Transverse colon (tissue), 4 donors: ENCODE measurements at regions not wholly inside any gene's neighbourhood (a gene's known extent, or its start where the extent isn't known, plus 50 kb on each side); places are given as distances from the start of the nearest gene placed in this dataset.

ENCODE experiments used
- DNase-seq: peaks from one replicate; pipeline ENCODE4 v3.0.0-alpha.2; 2019
- H3K27ac ChIP-seq, 4 donors: fragments of 200-600 bp; sonication (generic); 2 replicates each; pipeline ENCODE4 v1.5.1; 2016 to 2018; ENCODE audit warnings: inconsistent platforms in 4 of 4
- H3K27me3 ChIP-seq: fragments of 200-600 bp; sonication (generic); 2 replicates; pipeline ENCODE4 v1.5.1; 2017; ENCODE audit warnings: inconsistent platforms
- H3K36me3 ChIP-seq, 4 donors: fragments of 200-600 bp; sonication (generic); 2 replicates each; pipeline ENCODE4 v1.5.1; 2017 to 2019; ENCODE audit warnings: inconsistent platforms in 4 of 4
- H3K4me1 ChIP-seq, 4 donors: fragments of 200-600 bp; sonication (generic); 2 replicates each; pipeline ENCODE4 v1.5.1; 2017 to 2020; ENCODE audit warnings: inconsistent platforms in 4 of 4
- H3K4me3 ChIP-seq, 4 donors: fragments of 200-600 bp; sonication (generic); 1 replicate in 1 of 4; 2 replicates in 3 of 4; pipeline versions ENCODE4 v1.5.1 to v1.6.1; 2017 to 2019; ENCODE audit warnings: inconsistent platforms in 4 of 4
- H3K9me3 ChIP-seq, 2 donors: fragments of 200-600 bp; sonication (generic); 2 replicates each; pipeline ENCODE4 v1.5.1; 2017 to 2019; ENCODE audit warnings: inconsistent platforms in 2 of 2
- EP300 ChIP-seq: sonication (generic); formaldehyde crosslinking; IDR thresholded peaks from one replicate; pipeline ENCODE4 v1.6.1; 2017; ENCODE audit warnings: antibody characterized with exemption, low read depth
- POLR2A ChIP-seq: fragments of 450-650 bp; IDR thresholded peaks from one replicate; pipeline ENCODE4 v1.6.1; 2016; ENCODE audit warnings: antibody characterized with exemption, mild to moderate bottlenecking, moderate library complexity
- POLR2AphosphoS5 ChIP-seq, 3 donors: sonication (generic); formaldehyde crosslinking; IDR thresholded peaks; one replicate each; pipeline ENCODE4 v1.6.1; 2016; ENCODE audit warnings: antibody characterized with exemption in 3 of 3
- WGBS, 2 donors: methylation state at CpG; one replicate each; pipeline ENCODE4 v1.1.5; 2018; ENCODE audit warnings: low coverage in 1 of 2; 5-methylcytosine and 5-hydroxymethylcytosine counted together
- in situ Hi-C, 4 donors: fragments of 200-750 bp; cut with MboI; loops; one replicate each; pipeline versions ENCODE4 v1.15.0 to v1.15.1; 2017; ENCODE audit warnings: low sequenced_read_pairs in 3 of 4, low pct_ligation_motif_present in 1 of 4, low pct_unique_long_range_greater_than_20kb in 1 of 4
- intact Hi-C: fragments of 100-400 bp; cut with DNase I; formaldehyde crosslinking; loops from one replicate; pipeline ENCODE4 v1.15.1; 2023; ENCODE audit warnings: low total_unique reads
- TF ChIP-seq, protein P1 (sequence below), 5 experiments: fragments of 200-600 bp in 3 of 5; fragments of 450-650 bp in 2 of 5; sonication (generic) in 3 of 5; IDR thresholded peaks; 1 replicate in 2 of 5; 2 replicates in 3 of 5; pipeline ENCODE4 v1.5.1; 2016 to 2017; ENCODE audit warnings: antibody characterized with exemption in 5 of 5, inconsistent platforms in 3 of 5, mild to moderate bottlenecking in 2 of 5, moderate library complexity in 1 of 5

DNA sequence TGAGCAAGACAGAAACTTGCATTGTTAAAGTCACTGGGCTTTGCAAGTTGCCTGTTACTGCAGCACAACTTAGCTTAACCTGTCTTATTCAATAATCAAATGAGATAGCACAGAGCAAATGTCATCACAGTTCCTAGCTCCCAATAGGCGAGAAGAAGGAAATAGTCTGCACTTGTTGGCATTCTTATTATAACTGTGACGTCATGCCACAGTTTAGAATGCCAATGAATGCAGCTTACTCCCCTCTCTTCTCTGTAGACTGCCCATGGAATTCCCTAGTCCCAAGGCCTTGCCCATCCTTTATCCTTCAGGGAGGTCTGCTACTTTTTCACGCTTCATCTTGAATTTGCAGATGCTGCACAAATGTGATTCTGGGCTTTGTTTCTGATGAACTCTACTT, 1094.9 kb upstream of the AUTS2 start:
- Histone ChIP-seq H3K4me3 (no peak overlapping the region), H3K4me1 (no peaks in the 10 kb centered on the region), H3K27me3 (no peaks in the 10 kb centered on the region), H3K27ac (no peak overlapping the region), H3K9me3 (no peaks in the 10 kb centered on the region), H3K36me3 (no peaks in the 10 kb centered on the region)
- intact Hi-C loops, result no loop called here
- 87 to 92% methylated on average over 2 to 3 of the region's 3 CpGs for WGBS, 2 donors
- in situ Hi-C loops, result no loop called here
- DNase-seq, result no peak
- no peak for TF ChIP-seq EP300
- TF ChIP-seq POLR2AphosphoS5 (IDR thresholded peaks at IDR 0.05), result no peak
- TF ChIP-seq POLR2A, result no peak
- TF ChIP-seq, protein P1, sequence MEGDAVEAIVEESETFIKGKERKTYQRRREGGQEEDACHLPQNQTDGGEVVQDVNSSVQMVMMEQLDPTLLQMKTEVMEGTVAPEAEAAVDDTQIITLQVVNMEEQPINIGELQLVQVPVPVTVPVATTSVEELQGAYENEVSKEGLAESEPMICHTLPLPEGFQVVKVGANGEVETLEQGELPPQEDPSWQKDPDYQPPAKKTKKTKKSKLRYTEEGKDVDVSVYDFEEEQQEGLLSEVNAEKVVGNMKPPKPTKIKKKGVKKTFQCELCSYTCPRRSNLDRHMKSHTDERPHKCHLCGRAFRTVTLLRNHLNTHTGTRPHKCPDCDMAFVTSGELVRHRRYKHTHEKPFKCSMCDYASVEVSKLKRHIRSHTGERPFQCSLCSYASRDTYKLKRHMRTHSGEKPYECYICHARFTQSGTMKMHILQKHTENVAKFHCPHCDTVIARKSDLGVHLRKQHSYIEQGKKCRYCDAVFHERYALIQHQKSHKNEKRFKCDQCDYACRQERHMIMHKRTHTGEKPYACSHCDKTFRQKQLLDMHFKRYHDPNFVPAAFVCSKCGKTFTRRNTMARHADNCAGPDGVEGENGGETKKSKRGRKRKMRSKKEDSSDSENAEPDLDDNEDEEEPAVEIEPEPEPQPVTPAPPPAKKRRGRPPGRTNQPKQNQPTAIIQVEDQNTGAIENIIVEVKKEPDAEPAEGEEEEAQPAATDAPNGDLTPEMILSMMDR (IDR thresholded peaks at IDR 0.05), result no peak

DNA sequence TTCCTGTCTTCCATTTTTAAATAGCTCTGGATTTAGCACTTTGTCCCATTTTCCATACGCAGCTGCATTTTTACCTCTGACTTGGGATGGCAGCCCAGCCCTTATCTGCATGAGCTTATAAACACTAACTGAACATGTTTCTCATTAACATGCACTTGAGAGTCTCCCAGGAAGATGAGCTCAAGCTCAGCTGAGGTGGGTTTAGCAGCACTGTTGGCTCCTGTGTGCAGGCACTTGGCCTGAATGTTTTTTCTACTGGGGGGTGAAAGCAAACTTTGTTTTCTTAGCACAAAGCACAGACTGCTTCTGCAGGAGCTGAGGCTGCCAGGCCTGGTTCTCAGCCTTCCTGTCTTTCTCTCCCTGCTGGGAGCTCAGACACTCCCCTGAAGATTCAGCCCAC, 1093.6 kb upstream of the AUTS2 start:
- peaks cover 7 to 10% of the 10 kb centered on the region in 2 donors for H3K9me3 ChIP-seq
- H3K4me3 ChIP-seq, result no peak overlapping the region
- WGBS, 2 donors, result 69 to 70% methylated on average over 1 of the region's 1 CpG
- TF ChIP-seq, protein P1 (IDR thresholded peaks at IDR 0.05), result no peak
- TF ChIP-seq POLR2AphosphoS5 (IDR thresholded peaks at IDR 0.05), result no peak
- TF ChIP-seq POLR2A, result no peak
- TF ChIP-seq EP300, result no peak
- H3K27ac ChIP-seq, result no peak overlapping the region
- H3K4me1 ChIP-seq, result no peaks in the 10 kb centered on the region
- intact Hi-C loops, result no loop called here
- DNase-seq, result no peak
- no peaks in the 10 kb centered on the region for H3K36me3 ChIP-seq
- no peaks in the 10 kb centered on the region for H3K27me3 ChIP-seq
- in situ Hi-C loops, result no loop called here

DNA sequence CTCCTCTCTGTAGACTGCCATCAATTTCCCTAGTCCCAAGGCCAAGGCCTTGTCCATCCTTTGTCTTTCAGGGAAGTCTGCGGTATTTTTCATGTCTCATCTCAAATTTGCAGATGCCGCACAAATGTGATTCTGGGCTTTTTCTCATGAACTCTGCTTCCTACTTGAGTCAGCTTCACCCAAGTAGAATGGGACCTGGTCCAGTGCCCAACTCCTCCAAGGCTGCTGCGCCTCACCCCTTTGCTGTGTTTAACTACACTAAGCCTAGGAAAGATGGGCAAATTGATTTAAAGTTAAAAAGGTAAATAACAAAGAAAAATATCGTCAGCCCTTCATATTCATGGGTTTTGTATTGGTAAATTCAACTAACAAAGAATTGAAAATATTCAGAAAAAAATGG, 1092.6 kb upstream of the AUTS2 start:
- DNase-seq, result no peak
- no peak overlapping the region for H3K4me3 ChIP-seq
- H3K27me3 ChIP-seq, result no peaks in the 10 kb centered on the region
- in situ Hi-C loops, result no loop called here
- H3K27ac ChIP-seq, result no peak overlapping the region
- TF ChIP-seq POLR2AphosphoS5 (IDR thresholded peaks at IDR 0.05) (no peak), POLR2A (no peak), EP300 (no peak)
- TF ChIP-seq, protein P1 (IDR thresholded peaks at IDR 0.05), result no peak
- 77 to 86% methylated on average over 2 to 4 of the region's 4 CpGs for WGBS, 2 donors
- H3K9me3 ChIP-seq, result peaks cover 7 to 11% of the 10 kb centered on the region in 2 donors
- intact Hi-C loops, result no loop called here
- no peaks in the 10 kb centered on the region for H3K36me3 ChIP-seq
- H3K4me1 ChIP-seq, result no peaks in the 10 kb centered on the region

DNA sequence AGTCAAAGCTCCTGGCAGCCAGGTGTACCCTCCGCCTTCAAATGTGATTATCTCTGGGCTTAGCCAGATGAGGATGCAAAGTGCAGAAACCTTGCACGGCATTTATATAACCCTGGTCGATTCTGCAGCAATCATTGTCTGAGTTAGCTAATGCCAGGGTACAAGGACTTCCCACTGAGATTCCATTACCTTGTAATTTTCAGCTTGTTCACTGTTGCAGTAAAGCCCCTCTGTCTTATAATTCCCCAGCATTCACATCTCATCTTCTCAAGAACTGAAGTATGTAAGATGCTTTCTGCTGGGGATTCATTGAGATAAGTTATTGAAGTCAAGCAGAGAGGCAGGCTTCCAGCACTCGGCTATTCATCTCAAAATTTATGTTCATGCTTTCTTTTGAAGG, 1090.6 kb upstream of the AUTS2 start:
- Histone ChIP-seq H3K27ac (no peak overlapping the region), H3K4me1 (no peaks in the 10 kb centered on the region), H3K27me3 (no peaks in the 10 kb centered on the region), H3K36me3 (no peaks in the 10 kb centered on the region), H3K9me3 (peaks cover 7 to 11% of the 10 kb centered on the region in 2 donors), H3K4me3 (no peak overlapping the region)
- WGBS, 2 donors, result 40 to 83% methylated on average over 1 to 4 of the region's 4 CpGs
- intact Hi-C loops (no loop called here), in situ Hi-C loops (no loop called here)
- TF ChIP-seq EP300, result no peak
- TF ChIP-seq POLR2A, result no peak
- TF ChIP-seq, protein P1 (IDR thresholded peaks at IDR 0.05), result no peak
- TF ChIP-seq POLR2AphosphoS5 (IDR thresholded peaks at IDR 0.05), result no peak
- no peak for DNase-seq
